ENCODE measurements at regions not wholly inside any gene's neighbourhood (a gene's known extent, or its start where the extent isn't known, plus 50 kb on each side); places are given as distances from the start of the nearest gene placed in this dataset.

- Histone ChIP-seq H3K4me3 (ENCODE audit: extremely low read depth, insufficient read depth, low read length, poor library complexity, severe bottlenecking) (no peak overlapping the region), H3K9me3 (ENCODE audit: control insufficient read depth, low read length) (no peaks in the 10 kb centered on the region), H3K4me1 (ENCODE audit: control insufficient read depth, insufficient read depth, low read length, poor library complexity, severe bottlenecking) (no peaks in the 10 kb centered on the region), H3K27ac (ENCODE audit: low read depth, low read length, severe bottlenecking) (no peak overlapping the region), H3K36me3 (ENCODE audit: control insufficient read depth, insufficient read depth, low read length) (peaks cover 2% of the 10 kb centered on the region)
- WGBS, 2 experiments (ENCODE audit: insufficient coverage in 2 of 2), result 96% methylated on average over 3 of the region's 3 CpGs; no CpG with 5 or more reads in 1 of the 2 experiments
These were observed 222.7 kb downstream of the SOX4 start for GRCh38 chr6:21816231-21816630.

GRCh38 chr6:21820442-21820841, 226.9 kb downstream of the SOX4 start:
- Histone ChIP-seq H3K4me1 (ENCODE audit: control insufficient read depth, insufficient read depth, low read length, poor library complexity, severe bottlenecking) (peaks cover 17% of the 10 kb centered on the region), H3K4me3 (ENCODE audit: extremely low read depth, insufficient read depth, low read length, poor library complexity, severe bottlenecking) (no peak overlapping the region), H3K9me3 (ENCODE audit: control insufficient read depth, low read length) (no peaks in the 10 kb centered on the region), H3K36me3 (ENCODE audit: control insufficient read depth, insufficient read depth, low read length) (no peaks in the 10 kb centered on the region), H3K27ac (ENCODE audit: low read depth, low read length, severe bottlenecking) (no peak overlapping the region)
- 96 to 97% methylated on average over 6 of the region's 6 CpGs for WGBS, 2 experiments (ENCODE audit: insufficient coverage in 2 of 2)

- WGBS, 2 experiments (ENCODE audit: insufficient coverage in 2 of 2), result no CpG with 5 or more reads among the region's 1 CpG
- H3K4me3 ChIP-seq (ENCODE audit: extremely low read depth, insufficient read depth, low read length, poor library complexity, severe bottlenecking), result no peak overlapping the region
- no peaks in the 10 kb centered on the region for H3K9me3 ChIP-seq (ENCODE audit: control insufficient read depth, low read length)
- H3K36me3 ChIP-seq (ENCODE audit: control insufficient read depth, insufficient read depth, low read length), result no peaks in the 10 kb centered on the region
- no peak overlapping the region for H3K27ac ChIP-seq (ENCODE audit: low read depth, low read length, severe bottlenecking)
- peaks cover 35% of the 10 kb centered on the region for H3K4me1 ChIP-seq (ENCODE audit: control insufficient read depth, insufficient read depth, low read length, poor library complexity, severe bottlenecking)
These were observed 229.8 kb downstream of the SOX4 start for GRCh38 chr6:21823371-21823770.

DNA sequence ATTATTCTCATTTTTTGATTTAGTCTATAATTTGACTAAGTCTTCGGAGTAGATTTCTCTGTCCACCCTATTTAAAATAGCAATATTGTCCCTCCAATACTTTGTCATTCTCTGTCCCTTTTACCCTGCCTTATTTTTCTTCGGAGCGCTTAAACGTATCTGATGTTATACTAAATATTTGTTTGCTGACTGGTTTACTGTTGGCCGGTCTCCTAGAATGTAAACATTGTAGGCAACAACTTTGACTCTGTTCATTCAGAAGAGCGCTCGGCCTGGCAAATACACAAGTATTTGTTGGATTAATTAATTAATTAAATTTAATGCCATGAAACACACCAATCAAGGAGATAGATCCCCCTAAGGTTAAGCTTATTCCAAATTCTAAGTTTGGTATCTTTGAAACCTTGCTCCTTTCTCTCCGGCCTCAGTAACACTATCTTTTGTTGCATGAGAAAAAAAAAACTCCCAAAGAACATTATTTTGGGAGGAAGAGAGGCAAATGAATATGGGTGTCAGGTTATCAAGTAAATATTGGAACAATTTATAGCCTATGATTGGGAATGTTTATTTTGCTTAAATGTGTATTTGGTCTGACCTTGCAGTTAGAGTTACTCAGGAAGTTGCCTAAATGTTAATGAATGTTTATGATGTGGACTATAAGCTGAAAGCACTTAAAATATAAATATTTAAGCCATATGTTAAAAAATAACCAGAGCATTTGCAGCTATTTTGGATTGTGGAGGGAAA, 231.1 kb downstream of the SOX4 start:
- no peaks in the 10 kb centered on the region for H3K36me3 ChIP-seq (ENCODE audit: control insufficient read depth, insufficient read depth, low read length)
- H3K27ac ChIP-seq (ENCODE audit: low read depth, low read length, severe bottlenecking), result no peak overlapping the region
- no peak overlapping the region for H3K4me3 ChIP-seq (ENCODE audit: extremely low read depth, insufficient read depth, low read length, poor library complexity, severe bottlenecking)
- peaks cover 35% of the 10 kb centered on the region for H3K4me1 ChIP-seq (ENCODE audit: control insufficient read depth, insufficient read depth, low read length, poor library complexity, severe bottlenecking)
- no peaks in the 10 kb centered on the region for H3K9me3 ChIP-seq (ENCODE audit: control insufficient read depth, low read length)
- 83% methylated on average over 1 of the region's 8 CpGs; no CpG with 5 or more reads in 1 of the 2 experiments for WGBS, 2 experiments (ENCODE audit: insufficient coverage in 2 of 2)

GRCh38 chr6:21826023-21826422, 232.5 kb downstream of the SOX4 start:
- peaks cover 35% of the 10 kb centered on the region for H3K4me1 ChIP-seq (ENCODE audit: control insufficient read depth, insufficient read depth, low read length, poor library complexity, severe bottlenecking)
- no peaks in the 10 kb centered on the region for H3K9me3 ChIP-seq (ENCODE audit: control insufficient read depth, low read length)
- no peak overlapping the region for H3K4me3 ChIP-seq (ENCODE audit: extremely low read depth, insufficient read depth, low read length, poor library complexity, severe bottlenecking)
- WGBS, 2 experiments (ENCODE audit: insufficient coverage in 2 of 2), result 26 to 28% methylated on average over 4 to 6 of the region's 7 CpGs
- H3K36me3 ChIP-seq (ENCODE audit: control insufficient read depth, insufficient read depth, low read length), result no peaks in the 10 kb centered on the region
- peak overlapping the region; percentile 10 for H3K27ac ChIP-seq (ENCODE audit: low read depth, low read length, severe bottlenecking)

DNA sequence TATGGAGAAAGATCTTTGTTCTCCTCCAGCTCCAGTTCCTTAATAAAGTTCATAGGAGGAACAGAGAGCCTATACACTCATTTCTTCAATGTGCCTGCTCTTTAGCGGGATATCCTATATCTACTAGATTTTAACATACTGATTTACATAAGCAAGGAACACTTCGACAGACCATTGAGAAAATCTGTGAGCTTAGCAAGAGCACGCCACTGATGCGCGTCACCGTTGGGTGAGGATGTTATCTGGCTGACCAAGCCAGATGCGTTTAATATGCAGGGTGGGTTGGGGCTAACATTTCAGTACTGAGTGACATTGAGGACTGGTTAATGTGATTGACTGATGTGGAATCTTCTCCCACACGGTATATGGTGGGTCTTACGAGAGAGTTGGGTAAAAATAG, 233.4 kb downstream of the SOX4 start:
- no peaks in the 10 kb centered on the region for H3K9me3 ChIP-seq (ENCODE audit: control insufficient read depth, low read length)
- no peak overlapping the region for H3K4me3 ChIP-seq (ENCODE audit: extremely low read depth, insufficient read depth, low read length, poor library complexity, severe bottlenecking)
- WGBS, 2 experiments (ENCODE audit: insufficient coverage in 2 of 2), result 78 to 94% methylated on average over 7 to 8 of the region's 9 CpGs
- no peak overlapping the region for H3K27ac ChIP-seq (ENCODE audit: low read depth, low read length, severe bottlenecking)
- H3K4me1 ChIP-seq (ENCODE audit: control insufficient read depth, insufficient read depth, low read length, poor library complexity, severe bottlenecking), result peaks cover 35% of the 10 kb centered on the region
- no peaks in the 10 kb centered on the region for H3K36me3 ChIP-seq (ENCODE audit: control insufficient read depth, insufficient read depth, low read length)

- H3K4me1 ChIP-seq (ENCODE audit: control insufficient read depth, insufficient read depth, low read length, poor library complexity, severe bottlenecking), result peaks cover 35% of the 10 kb centered on the region
- no peaks in the 10 kb centered on the region for H3K36me3 ChIP-seq (ENCODE audit: control insufficient read depth, insufficient read depth, low read length)
- WGBS, 2 experiments (ENCODE audit: insufficient coverage in 2 of 2), result 31 to 54% methylated on average over 3 to 4 of the region's 8 CpGs
- no peaks in the 10 kb centered on the region for H3K9me3 ChIP-seq (ENCODE audit: control insufficient read depth, low read length)
- H3K27ac ChIP-seq (ENCODE audit: low read depth, low read length, severe bottlenecking), result no peak overlapping the region
- no peak overlapping the region for H3K4me3 ChIP-seq (ENCODE audit: extremely low read depth, insufficient read depth, low read length, poor library complexity, severe bottlenecking)
These were observed 234.1 kb downstream of the SOX4 start for GRCh38 chr6:21827425-21828202.

DNA sequence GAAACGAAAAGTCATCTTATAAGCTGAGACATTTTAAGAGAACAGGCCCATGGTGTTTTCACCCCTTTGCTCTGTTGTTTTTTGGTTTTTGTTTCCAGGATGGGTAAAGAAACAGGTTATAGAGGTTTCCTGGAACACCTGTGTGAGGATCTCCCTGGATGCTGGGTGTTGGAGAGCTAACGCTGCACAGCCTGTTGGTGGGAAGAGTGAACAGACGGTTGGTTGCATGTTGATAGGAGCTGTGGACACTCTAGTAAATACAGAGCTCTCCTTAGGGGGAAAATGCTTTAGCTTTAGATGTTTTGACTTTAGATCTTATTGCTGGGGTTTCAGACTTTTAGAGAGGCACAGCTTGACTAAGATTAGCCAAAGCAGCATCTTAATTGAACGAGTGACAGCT, 235.2 kb downstream of the SOX4 start:
- Histone ChIP-seq H3K4me3 (ENCODE audit: extremely low read depth, insufficient read depth, low read length, poor library complexity, severe bottlenecking) (no peak overlapping the region), H3K9me3 (ENCODE audit: control insufficient read depth, low read length) (no peaks in the 10 kb centered on the region), H3K36me3 (ENCODE audit: control insufficient read depth, insufficient read depth, low read length) (no peaks in the 10 kb centered on the region), H3K4me1 (ENCODE audit: control insufficient read depth, insufficient read depth, low read length, poor library complexity, severe bottlenecking) (peaks cover 31% of the 10 kb centered on the region), H3K27ac (ENCODE audit: low read depth, low read length, severe bottlenecking) (no peak overlapping the region)
- WGBS, 2 experiments (ENCODE audit: insufficient coverage in 2 of 2), result 80 to 81% methylated on average over 2 to 4 of the region's 4 CpGs

- Histone ChIP-seq H3K9me3 (ENCODE audit: control insufficient read depth, low read length) (no peaks in the 10 kb centered on the region), H3K4me3 (ENCODE audit: extremely low read depth, insufficient read depth, low read length, poor library complexity, severe bottlenecking) (no peak overlapping the region), H3K27ac (ENCODE audit: low read depth, low read length, severe bottlenecking) (no peak overlapping the region), H3K36me3 (ENCODE audit: control insufficient read depth, insufficient read depth, low read length) (no peaks in the 10 kb centered on the region), H3K4me1 (ENCODE audit: control insufficient read depth, insufficient read depth, low read length, poor library complexity, severe bottlenecking) (peaks cover 27% of the 10 kb centered on the region)
- WGBS, 2 experiments (ENCODE audit: insufficient coverage in 2 of 2), result no CpG with 5 or more reads among the region's 3 CpGs
These were observed 235.6 kb downstream of the SOX4 start for GRCh38 chr6:21829126-21829525.

DNA sequence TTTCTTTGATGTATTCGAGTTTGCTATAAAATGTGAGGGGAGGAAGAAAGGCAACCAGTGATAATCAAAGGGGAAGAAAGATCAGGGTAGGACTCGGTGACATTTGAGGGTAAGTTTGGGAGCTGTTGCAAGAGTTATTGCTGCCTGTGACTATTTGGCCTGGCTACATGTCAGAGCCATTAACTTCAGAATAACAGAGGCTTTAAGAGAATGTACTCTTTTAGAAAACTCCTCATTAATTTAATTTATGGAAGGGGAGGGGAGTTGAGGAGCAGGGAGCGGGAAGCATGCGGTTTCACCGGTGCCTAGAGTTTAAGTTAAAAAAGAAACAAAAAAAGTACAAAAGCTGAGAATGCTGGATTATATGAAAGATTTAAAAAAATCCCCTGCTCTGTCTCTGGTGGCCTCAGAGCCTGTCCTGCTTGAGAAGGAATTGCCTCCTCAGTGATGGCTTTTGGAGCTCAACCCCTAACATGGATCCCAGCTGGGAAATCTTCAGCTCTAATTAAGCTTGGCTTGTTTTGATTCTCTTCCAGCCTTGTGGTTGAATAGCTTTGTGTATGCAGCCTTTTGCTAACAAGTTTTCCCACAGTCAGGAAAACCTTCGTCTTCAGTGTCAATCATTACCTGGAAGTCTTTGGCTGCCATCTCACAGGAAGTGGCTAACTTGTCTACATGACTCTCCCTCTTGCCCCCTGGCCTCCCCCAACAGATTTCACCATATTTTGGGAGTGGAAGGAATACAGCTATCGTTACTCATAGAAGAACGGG, 238.2 kb downstream of the SOX4 start:
- no peaks in the 10 kb centered on the region for H3K36me3 ChIP-seq (ENCODE audit: control insufficient read depth, insufficient read depth, low read length)
- 71 to 83% methylated on average over 4 to 5 of the region's 8 CpGs for WGBS, 2 experiments (ENCODE audit: insufficient coverage in 2 of 2)
- H3K4me1 ChIP-seq (ENCODE audit: control insufficient read depth, insufficient read depth, low read length, poor library complexity, severe bottlenecking), result peaks cover 16% of the 10 kb centered on the region
- H3K9me3 ChIP-seq (ENCODE audit: control insufficient read depth, low read length), result no peaks in the 10 kb centered on the region
- no peak overlapping the region for H3K4me3 ChIP-seq (ENCODE audit: extremely low read depth, insufficient read depth, low read length, poor library complexity, severe bottlenecking)
- peak overlapping the region; percentile 32 for H3K27ac ChIP-seq (ENCODE audit: low read depth, low read length, severe bottlenecking)

All from mesodermal cell (in vitro differentiated cells).